WTC11 (cell line): ENCODE measurements at regions not wholly inside any gene's neighbourhood (a gene's known extent, or its start where the extent isn't known, plus 50 kb on each side); places are given as distances from the start of the nearest gene placed in this dataset.

Experiments
- CTCF ChIP-seq: fragments of 200-600 bp; IDR thresholded peaks from 2 replicates; pipeline ENCODE4 v1.8.0; 2022; ENCODE audit warnings: antibody characterized with exemption
- SP1 ChIP-seq: sonication (generic); formaldehyde crosslinking; conservative IDR thresholded peaks from 2 replicates; pipeline ENCODE4 v1.8.1; 2022; ENCODE audit warnings: missing genetic modification reagents
- TEAD4 ChIP-seq: sonication (generic); formaldehyde crosslinking; IDR thresholded peaks from 2 replicates; pipeline ENCODE4 v1.8.0; 2022; ENCODE audit warnings: mild to moderate bottlenecking, missing genetic modification reagents
- ZBTB21 ChIP-seq: sonication (generic); formaldehyde crosslinking; IDR thresholded peaks from 2 replicates; pipeline ENCODE4 v1.8.1; 2023; ENCODE audit warnings: mild to moderate bottlenecking, missing genetic modification reagents, borderline replicate concordance
- ZNF121 ChIP-seq: sonication (generic); formaldehyde crosslinking; IDR thresholded peaks from 2 replicates; pipeline ENCODE4 v1.8.0; 2023; ENCODE audit warnings: missing genetic modification reagents

- no peak for TF ChIP-seq ZNF121 (CRISPR knock-in tag)
- no peak for TF ChIP-seq CTCF
- TF ChIP-seq ZBTB21 (CRISPR knock-in tag), result no peak
- no peak for TF ChIP-seq SP1 (CRISPR knock-in tag)
- TF ChIP-seq TEAD4 (CRISPR knock-in tag), result no peak
Measured at GRCh38 chr18:39835303-39836030, 2119.6 kb upstream of the PIK3C3 start.
